ENCODE measurements at regions not wholly inside any gene's neighbourhood (a gene's known extent, or its start where the extent isn't known, plus 50 kb on each side); places are given as distances from the start of the nearest gene placed in this dataset.
"Not testable (repeated sequence)": the region's sequence is repeated elsewhere in the genome, so short reads cannot be mapped to it uniquely, and the experiment has no call there.

DNA sequence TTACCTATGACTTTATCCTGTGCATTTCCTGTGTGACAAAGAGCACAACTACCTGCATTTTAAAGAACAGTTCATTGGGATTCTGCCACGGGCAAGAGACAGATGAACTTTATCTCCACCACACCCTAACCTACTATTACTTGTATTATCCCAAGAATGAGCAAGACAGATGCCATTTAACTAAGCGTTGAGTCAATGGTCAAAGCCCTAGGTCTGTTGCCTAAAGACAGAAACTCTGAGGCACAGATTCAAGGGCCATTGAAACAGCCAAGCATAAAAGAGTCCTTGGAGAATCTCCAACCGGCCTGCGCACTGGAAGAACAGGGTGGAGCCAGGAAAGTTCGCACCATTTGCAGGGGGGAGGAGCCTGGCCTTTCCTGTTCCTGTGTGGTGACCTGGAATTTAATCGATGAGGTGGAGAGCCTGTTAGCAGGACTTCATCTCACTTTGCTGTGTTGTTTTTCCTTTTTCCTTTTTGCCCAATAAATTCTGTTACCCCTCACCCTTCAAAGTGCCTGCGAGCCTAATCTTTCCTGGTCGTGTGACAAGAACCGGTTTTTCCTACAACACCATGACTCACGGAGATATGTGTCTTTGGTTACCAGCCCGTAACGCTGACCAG is 146.4 kb upstream of the DIAPH2 start:
- DNase-seq, result no peak

DNA sequence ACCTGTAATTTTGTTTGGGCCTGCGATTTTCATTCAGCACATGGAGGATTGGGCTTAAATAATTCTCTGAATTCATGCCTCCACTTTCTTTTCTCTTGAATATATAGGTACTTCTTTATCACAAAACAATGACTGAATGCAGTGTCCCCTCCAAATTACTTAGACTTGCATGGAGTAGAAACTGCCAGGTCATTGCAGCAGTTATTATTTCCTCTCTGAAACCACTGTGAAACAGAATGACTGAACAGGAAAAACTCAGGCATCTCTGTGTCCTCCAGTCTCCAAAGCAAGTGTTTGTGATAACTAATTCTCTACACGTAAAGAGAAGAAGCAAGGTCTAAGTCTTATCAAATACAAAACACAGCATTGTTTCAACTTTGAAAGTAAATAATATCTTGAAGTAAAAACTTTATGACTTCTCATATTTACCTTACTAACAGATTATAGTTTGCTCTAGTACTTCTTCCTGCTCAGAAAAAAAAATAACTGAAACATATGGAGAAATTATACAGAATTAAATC is 144.5 kb upstream of the DIAPH2 start:
- 49 to 62% methylated on average over 2 of the region's 2 CpGs for WGBS, 2 donors
- H3K9me3 ChIP-seq, result no peaks in the 10 kb centered on the region
- no peaks in the 10 kb centered on the region for H3K36me3 ChIP-seq
- H3K4me1 ChIP-seq, result no peaks in the 10 kb centered on the region
- DNase-seq, result no peak
- no peak for TF ChIP-seq POLR2AphosphoS5 (IDR thresholded peaks at IDR 0.05)
- TF ChIP-seq EP300 (IDR thresholded peaks at IDR 0.05), result no peak
- TF ChIP-seq, protein P1, sequence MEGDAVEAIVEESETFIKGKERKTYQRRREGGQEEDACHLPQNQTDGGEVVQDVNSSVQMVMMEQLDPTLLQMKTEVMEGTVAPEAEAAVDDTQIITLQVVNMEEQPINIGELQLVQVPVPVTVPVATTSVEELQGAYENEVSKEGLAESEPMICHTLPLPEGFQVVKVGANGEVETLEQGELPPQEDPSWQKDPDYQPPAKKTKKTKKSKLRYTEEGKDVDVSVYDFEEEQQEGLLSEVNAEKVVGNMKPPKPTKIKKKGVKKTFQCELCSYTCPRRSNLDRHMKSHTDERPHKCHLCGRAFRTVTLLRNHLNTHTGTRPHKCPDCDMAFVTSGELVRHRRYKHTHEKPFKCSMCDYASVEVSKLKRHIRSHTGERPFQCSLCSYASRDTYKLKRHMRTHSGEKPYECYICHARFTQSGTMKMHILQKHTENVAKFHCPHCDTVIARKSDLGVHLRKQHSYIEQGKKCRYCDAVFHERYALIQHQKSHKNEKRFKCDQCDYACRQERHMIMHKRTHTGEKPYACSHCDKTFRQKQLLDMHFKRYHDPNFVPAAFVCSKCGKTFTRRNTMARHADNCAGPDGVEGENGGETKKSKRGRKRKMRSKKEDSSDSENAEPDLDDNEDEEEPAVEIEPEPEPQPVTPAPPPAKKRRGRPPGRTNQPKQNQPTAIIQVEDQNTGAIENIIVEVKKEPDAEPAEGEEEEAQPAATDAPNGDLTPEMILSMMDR (IDR thresholded peaks at IDR 0.05), result no peak
- TF ChIP-seq POLR2A (IDR thresholded peaks at IDR 0.05), result no peak
- ATAC-seq (ENCODE audit: low FRiP score in 2 of 2), result no peak
- no peak overlapping the region for H3K4me3 ChIP-seq
- no peak overlapping the region for H3K27ac ChIP-seq
- no peaks in the 10 kb centered on the region for H3K27me3 ChIP-seq

More for the DNA sequence above, 146.4 kb upstream of the DIAPH2 start:
- H3K36me3 ChIP-seq, result no peaks in the 10 kb centered on the region
- H3K27ac ChIP-seq, result no peak overlapping the region
- 73 to 83% methylated on average over 9 to 12 of the region's 12 CpGs for WGBS, 2 donors
- H3K4me3 ChIP-seq, result no peak overlapping the region
- H3K4me1 ChIP-seq, result no peaks in the 10 kb centered on the region
- ATAC-seq (ENCODE audit: low FRiP score in 2 of 2), result no peak
- TF ChIP-seq POLR2A (IDR thresholded peaks at IDR 0.05) (no peak), EP300 (IDR thresholded peaks at IDR 0.05) (no peak), POLR2AphosphoS5 (IDR thresholded peaks at IDR 0.05) (no peak)
- TF ChIP-seq, protein P1 (IDR thresholded peaks at IDR 0.05), result no peak
- H3K9me3 ChIP-seq, result no peaks in the 10 kb centered on the region
- no peaks in the 10 kb centered on the region for H3K27me3 ChIP-seq

DNA sequence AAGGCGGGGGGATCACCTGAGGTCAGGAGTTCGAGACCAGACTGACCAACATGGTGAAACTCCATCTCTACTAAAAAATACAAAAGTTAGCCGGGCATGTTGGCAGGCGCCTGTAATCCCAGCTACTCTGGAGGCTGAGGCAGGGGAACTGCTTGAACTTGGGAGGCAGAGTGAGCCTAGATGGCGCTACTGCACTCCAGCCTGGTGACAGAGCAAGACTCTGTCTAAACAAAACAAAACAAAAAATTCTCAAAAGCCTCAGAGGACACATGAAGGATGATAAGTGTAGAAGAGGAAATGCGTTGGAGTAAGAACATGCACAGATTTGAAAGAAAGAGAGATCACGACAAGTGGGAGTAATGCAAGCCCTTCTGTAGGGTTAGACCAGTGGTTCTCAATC is 138.4 kb upstream of the DIAPH2 start:
- H3K4me1 ChIP-seq, H3K36me3 ChIP-seq: not testable (repeated sequence)
- WGBS, 2 donors, result 65 to 91% methylated on average over 7 of the region's 7 CpGs

DNA sequence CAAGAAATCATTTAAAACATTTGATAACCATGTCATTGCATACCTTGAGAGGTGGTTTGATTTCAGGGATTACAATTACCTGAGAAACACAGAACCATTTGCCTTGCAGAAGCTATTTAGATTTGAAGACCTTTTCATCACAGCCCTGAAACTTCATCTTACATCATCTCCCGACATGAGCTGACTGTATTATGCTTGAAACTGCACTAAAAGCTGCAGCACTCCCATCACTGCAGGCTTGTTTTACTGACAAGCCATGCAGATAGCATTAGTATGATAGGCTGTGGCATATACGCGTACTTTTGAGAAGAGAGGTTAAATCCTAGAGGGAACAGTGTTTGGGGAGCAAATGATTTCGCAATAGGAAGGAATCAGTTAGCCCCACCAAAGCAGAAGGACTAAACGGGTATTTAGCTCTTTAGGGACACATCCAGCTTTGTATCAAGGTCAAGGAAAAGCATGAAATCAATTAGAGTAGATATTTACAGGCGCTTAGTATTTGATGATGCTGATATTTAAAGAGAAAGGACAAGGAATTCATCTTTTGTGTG is 133.2 kb upstream of the DIAPH2 start:
- no peak for ATAC-seq (ENCODE audit: low FRiP score in 2 of 2)
- DNase-seq, result no peak
- Histone ChIP-seq H3K4me1 (no peaks in the 10 kb centered on the region), H3K9me3 (no peaks in the 10 kb centered on the region), H3K36me3 (no peaks in the 10 kb centered on the region), H3K27me3 (no peaks in the 10 kb centered on the region), H3K4me3 (no peak overlapping the region), H3K27ac (no peak overlapping the region)
- WGBS, 2 donors, result 66 to 72% methylated on average over 6 of the region's 6 CpGs
- TF ChIP-seq EP300 (IDR thresholded peaks at IDR 0.05) (no peak), POLR2A (IDR thresholded peaks at IDR 0.05) (no peak), POLR2AphosphoS5 (IDR thresholded peaks at IDR 0.05) (no peak)
- TF ChIP-seq, protein P1 (IDR thresholded peaks at IDR 0.05), result no peak

More for the DNA sequence above, 138.4 kb upstream of the DIAPH2 start:
- not testable (repeated sequence) for H3K9me3 ChIP-seq; ATAC-seq (ENCODE audit: low FRiP score in 2 of 2); H3K27me3 ChIP-seq; H3K4me3 ChIP-seq; DNase-seq; H3K27ac ChIP-seq

DNA sequence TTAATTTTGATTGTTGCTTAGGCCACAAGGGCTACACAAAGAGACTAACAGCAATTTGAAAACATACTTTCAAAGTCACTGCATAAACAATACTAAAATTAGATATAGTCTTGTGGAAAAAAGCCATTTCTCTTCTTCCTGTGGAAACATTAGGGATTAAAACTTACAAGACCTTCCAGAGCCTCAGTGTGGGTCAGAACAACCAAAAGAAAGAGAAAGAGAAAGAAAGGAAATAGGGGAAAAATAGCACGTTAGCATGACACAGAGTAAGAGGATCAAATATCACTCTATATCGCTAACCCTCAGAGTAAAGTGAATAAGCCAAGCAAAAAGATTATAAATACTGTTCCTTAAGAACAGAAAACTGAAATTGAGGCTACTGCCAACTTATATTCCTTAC is 127.8 kb upstream of the DIAPH2 start:
- Histone ChIP-seq H3K4me1 (no peaks in the 10 kb centered on the region), H3K27ac (no peak overlapping the region), H3K27me3 (no peaks in the 10 kb centered on the region), H3K4me3 (no peak overlapping the region), H3K9me3 (no peaks in the 10 kb centered on the region), H3K36me3 (no peaks in the 10 kb centered on the region)
- ATAC-seq (ENCODE audit: low FRiP score in 2 of 2), result no peak
- TF ChIP-seq POLR2AphosphoS5 (IDR thresholded peaks at IDR 0.05) (no peak), POLR2A (IDR thresholded peaks at IDR 0.05) (no peak), EP300 (IDR thresholded peaks at IDR 0.05) (no peak)
- TF ChIP-seq, protein P1 (IDR thresholded peaks at IDR 0.05), result no peak
- WGBS, 2 donors, result 61 to 68% methylated on average over 2 of the region's 2 CpGs
- DNase-seq, result no peak

DNA sequence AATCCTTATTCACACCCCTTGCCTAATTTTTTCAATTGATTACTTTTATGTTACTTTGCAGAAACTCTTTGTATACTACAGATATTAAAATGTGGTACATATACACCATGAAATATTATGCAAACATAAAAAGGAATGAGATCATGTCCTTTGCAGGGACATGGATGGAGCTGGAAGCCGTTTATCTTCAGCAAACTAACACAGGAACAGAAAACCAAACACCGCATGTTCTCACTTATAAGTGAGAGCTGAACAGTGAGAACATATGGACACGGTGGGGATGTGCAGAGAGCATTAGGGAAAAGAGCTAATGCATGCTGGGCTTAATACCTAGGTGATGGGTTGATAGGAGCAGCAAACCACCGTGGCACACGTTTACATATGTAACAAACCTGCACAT is 123.5 kb upstream of the DIAPH2 start:
- not testable (repeated sequence) for H3K4me3 ChIP-seq; H3K4me1 ChIP-seq; H3K36me3 ChIP-seq; DNase-seq; ATAC-seq (ENCODE audit: low FRiP score in 2 of 2); H3K27ac ChIP-seq; H3K9me3 ChIP-seq; H3K27me3 ChIP-seq
- WGBS, 2 donors, result 65 to 85% methylated on average over 5 of the region's 5 CpGs
